Fibroblast of villous mesenchyme (primary cell): ENCODE measurements at regions not wholly inside any gene's neighbourhood (a gene's known extent, or its start where the extent isn't known, plus 50 kb on each side); places are given as distances from the start of the nearest gene placed in this dataset.
"Not testable (repeated sequence)": the region's sequence is repeated elsewhere in the genome, so short reads cannot be mapped to it uniquely, and the experiment has no call there.

Source experiments
- DNase-seq: peaks from one replicate; pipeline ENCODE4 v3.0.0-alpha.2; 2010; ENCODE audit warnings: low read depth
- H3K4me3 ChIP-seq: 2 replicates; pipeline ENCODE4 v1.5.1; 2011; ENCODE audit warnings: low read depth, mild to moderate bottlenecking, low read length
- CTCF ChIP-seq: IDR thresholded peaks from 2 replicates; pipeline ENCODE4 v1.5.1; 2012; ENCODE audit warnings: low read depth, mild to moderate bottlenecking, low read length; ENCODE audit not compliant: insufficient read depth

GRCh38 chr1:61028136-61028535 is 54.2 kb upstream of the NFIA start:
- H3K4me3 ChIP-seq, result no peak overlapping the region
- no peak for TF ChIP-seq CTCF
- no peak for DNase-seq

- not testable (repeated sequence) for H3K4me3 ChIP-seq, DNase-seq
Measured at GRCh38 chr1:61018068-61018467, 64.3 kb upstream of the NFIA start.

DNA sequence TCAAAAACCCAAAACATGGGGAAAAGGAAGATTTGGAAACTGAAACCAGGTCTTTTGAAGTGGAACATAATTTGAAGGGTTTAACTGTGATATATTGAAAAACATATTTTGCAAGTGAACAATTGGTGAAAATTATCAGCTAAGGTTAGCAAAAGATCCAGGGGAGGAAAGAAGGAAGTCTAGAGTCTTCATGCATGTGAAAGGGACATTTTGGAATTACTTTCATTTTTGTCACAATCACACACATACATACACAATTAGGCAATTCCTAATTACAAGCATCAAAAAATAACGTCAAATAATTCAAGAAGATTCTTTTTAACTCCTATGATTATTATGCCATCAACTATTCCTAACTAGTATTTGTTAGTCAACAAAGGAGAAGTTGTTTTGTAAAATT is 64.7 kb upstream of the NFIA start:
- no peak overlapping the region for H3K4me3 ChIP-seq
- no peak for DNase-seq
- TF ChIP-seq CTCF, result no peak

DNA sequence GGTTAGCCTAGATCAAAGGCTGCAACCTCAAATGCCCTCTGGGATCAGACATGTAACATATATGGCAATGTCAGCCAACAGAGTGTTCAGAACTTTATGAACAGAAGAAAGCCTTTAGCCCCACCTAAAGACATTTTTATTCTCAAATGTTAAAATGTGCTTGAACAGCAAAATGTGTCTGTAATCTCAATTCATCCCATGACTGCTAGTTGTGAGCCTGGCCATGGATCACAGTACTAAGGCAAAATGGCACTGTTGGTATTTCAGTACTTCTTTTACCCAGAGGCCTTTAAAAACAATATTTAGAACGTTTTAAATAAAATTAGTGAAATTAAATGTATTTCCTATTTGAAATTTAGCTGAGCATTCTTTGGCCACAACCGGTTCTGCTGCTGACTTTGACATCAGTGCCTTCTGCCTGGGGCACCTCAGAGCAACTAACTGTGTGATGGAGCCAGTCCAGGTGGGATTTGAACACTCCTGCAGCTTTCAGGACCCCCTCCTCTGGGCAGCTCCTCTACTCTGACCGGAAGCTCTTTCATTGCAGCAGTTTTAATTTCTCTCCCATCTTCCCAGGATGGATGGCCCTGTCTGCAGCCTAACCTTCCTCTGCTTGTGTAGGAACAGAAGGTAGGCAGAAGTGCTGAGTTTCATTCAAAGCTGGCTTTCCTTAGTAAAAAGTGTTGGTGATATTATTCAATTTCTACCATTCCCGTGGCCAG is 68.3 kb upstream of the NFIA start:
- DNase-seq, result no peak
- TF ChIP-seq CTCF, result no peak
- no peak overlapping the region for H3K4me3 ChIP-seq

- no peak for DNase-seq
- TF ChIP-seq CTCF, result no peak
- H3K4me3 ChIP-seq, result no peak overlapping the region
Measured at GRCh38 chr1:61013189-61013945, 69.0 kb upstream of the NFIA start.

- TF ChIP-seq CTCF, result no peak
Measured at GRCh38 chr1:61012341-61012761, 70.0 kb upstream of the NFIA start.

DNA sequence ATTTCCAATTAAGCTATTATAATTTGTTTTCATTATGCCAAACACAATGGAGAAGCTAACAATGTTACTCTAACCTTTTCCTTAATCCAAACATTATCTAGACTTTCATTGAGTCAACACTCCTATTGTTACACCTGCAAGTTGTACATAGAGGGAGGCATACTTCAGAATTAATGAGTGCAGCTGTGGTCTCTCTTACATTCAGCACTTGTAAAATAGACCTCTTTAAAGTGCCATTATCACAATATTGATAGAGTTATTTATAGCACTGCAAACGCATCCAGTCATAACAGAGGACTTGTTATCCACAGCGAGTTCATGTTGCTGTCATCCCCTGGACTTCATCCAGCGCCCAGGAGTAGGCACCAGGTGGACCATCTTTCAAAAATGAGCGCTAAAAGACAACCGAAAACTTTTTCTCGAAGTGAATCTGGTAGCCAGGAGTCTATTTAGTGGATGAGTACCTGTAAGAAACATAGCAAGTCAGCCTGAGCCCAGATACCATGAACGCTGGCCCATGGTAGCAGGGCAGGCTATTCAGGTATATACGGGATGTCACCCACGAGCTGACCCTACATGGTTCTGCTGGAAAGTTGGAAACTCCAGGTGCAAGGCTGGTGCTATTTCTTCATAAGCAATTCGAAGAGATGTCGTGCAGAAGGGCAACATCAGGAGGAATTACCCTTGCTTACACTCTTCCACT is 70.6 kb upstream of the NFIA start:
- DNase-seq, result no peak
- no peak for TF ChIP-seq CTCF
- H3K4me3 ChIP-seq, result no peak overlapping the region

More at GRCh38 chr1:61012341-61012761, 70.0 kb upstream of the NFIA start:
- DNase-seq, result peak; percentile 16
- no peak overlapping the region for H3K4me3 ChIP-seq
